ENCODE measurements at regions not wholly inside any gene's neighbourhood (a gene's known extent, or its start where the extent isn't known, plus 50 kb on each side); places are given as distances from the start of the nearest gene placed in this dataset.

- Histone ChIP-seq H3K9ac (ENCODE audit: low read depth, low read length) (no peak overlapping the region), H3K27me3 (ENCODE audit: control insufficient read depth, insufficient read depth, low read length) (no peaks in the 10 kb centered on the region), H3K9me3 (ENCODE audit: control insufficient read depth, insufficient read depth, low read length) (no peaks in the 10 kb centered on the region), H3K36me3 (ENCODE audit: control insufficient read depth, insufficient read depth, low read length) (no peaks in the 10 kb centered on the region), H3K4me1 (ENCODE audit: control insufficient read depth, insufficient read depth, low read length) (no peaks in the 10 kb centered on the region), H3K4me3 (ENCODE audit: low read depth, low read length) (no peak overlapping the region)
Measured at GRCh38 chr12:24172773-24173066, 223.2 kb upstream of the SOX5 start.

GRCh38 chr12:24172031-24172772, 222.7 kb upstream of the SOX5 start:
- no peaks in the 10 kb centered on the region for H3K27me3 ChIP-seq (ENCODE audit: control insufficient read depth, insufficient read depth, low read length)
- no peak overlapping the region for H3K9ac ChIP-seq (ENCODE audit: low read depth, low read length)
- H3K9me3 ChIP-seq (ENCODE audit: control insufficient read depth, insufficient read depth, low read length): no peaks in the 10 kb centered on the region
- H3K4me3 ChIP-seq (ENCODE audit: low read depth, low read length): no peak overlapping the region
- H3K4me1 ChIP-seq (ENCODE audit: control insufficient read depth, insufficient read depth, low read length): no peaks in the 10 kb centered on the region
- H3K36me3 ChIP-seq (ENCODE audit: control insufficient read depth, insufficient read depth, low read length): no peaks in the 10 kb centered on the region

DNA sequence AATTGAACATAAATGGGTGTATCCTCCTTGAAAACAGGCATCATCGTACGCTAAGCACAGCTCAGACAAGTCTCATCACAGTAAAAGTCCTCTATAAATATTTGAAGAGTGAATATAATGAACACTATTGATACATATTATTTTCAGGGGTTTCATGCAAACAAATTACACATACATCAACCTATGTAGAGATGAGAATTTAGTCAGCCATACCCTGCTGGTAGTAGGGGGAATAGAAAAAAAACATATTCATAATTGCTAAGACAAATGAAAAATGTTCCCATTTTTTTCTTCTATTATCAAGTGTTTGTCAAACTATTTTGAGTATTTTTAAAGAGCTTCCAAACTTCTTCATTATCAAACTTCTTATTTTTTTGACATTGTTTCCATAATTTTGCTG, 205.6 kb upstream of the SOX5 start:
- no peak overlapping the region for H3K4me3 ChIP-seq (ENCODE audit: low read depth, low read length)
- no peaks in the 10 kb centered on the region for H3K27me3 ChIP-seq (ENCODE audit: control insufficient read depth, insufficient read depth, low read length)
- H3K36me3 ChIP-seq (ENCODE audit: control insufficient read depth, insufficient read depth, low read length): no peaks in the 10 kb centered on the region
- no peaks in the 10 kb centered on the region for H3K9me3 ChIP-seq (ENCODE audit: control insufficient read depth, insufficient read depth, low read length)
- H3K9ac ChIP-seq (ENCODE audit: low read depth, low read length): no peak overlapping the region
- H3K4me1 ChIP-seq (ENCODE audit: control insufficient read depth, insufficient read depth, low read length): no peaks in the 10 kb centered on the region

DNA sequence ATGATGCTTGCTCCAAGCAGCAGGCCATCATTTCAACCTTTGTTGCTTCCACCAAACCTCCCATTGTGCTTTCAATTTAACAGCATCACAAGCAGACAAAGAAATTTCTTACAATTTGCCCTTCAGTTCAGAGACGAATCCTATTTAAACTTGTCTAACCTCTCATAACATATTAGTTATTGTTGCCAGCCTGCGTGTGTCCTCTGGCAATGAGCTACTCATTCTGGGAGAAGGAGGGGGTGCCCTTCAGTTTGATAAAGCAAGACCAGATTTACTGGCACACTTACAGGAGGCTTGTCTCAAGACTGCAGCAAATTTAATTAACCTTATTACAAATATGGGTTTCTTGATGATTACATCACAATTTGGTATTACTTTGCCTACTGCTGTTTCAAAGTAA, 203.6 kb upstream of the SOX5 start:
- Histone ChIP-seq H3K9ac (ENCODE audit: low read depth, low read length) (no peak overlapping the region), H3K27me3 (ENCODE audit: control insufficient read depth, insufficient read depth, low read length) (no peaks in the 10 kb centered on the region), H3K9me3 (ENCODE audit: control insufficient read depth, insufficient read depth, low read length) (no peaks in the 10 kb centered on the region), H3K4me3 (ENCODE audit: low read depth, low read length) (no peak overlapping the region), H3K4me1 (ENCODE audit: control insufficient read depth, insufficient read depth, low read length) (no peaks in the 10 kb centered on the region), H3K36me3 (ENCODE audit: control insufficient read depth, insufficient read depth, low read length) (no peaks in the 10 kb centered on the region)

- no peaks in the 10 kb centered on the region for H3K36me3 ChIP-seq (ENCODE audit: control insufficient read depth, insufficient read depth, low read length)
- no peaks in the 10 kb centered on the region for H3K9me3 ChIP-seq (ENCODE audit: control insufficient read depth, insufficient read depth, low read length)
- no peak overlapping the region for H3K4me3 ChIP-seq (ENCODE audit: low read depth, low read length)
- no peak overlapping the region for H3K9ac ChIP-seq (ENCODE audit: low read depth, low read length)
- no peaks in the 10 kb centered on the region for H3K27me3 ChIP-seq (ENCODE audit: control insufficient read depth, insufficient read depth, low read length)
- H3K4me1 ChIP-seq (ENCODE audit: control insufficient read depth, insufficient read depth, low read length): no peaks in the 10 kb centered on the region
Measured at GRCh38 chr12:24152270-24152669, 202.8 kb upstream of the SOX5 start.

- Histone ChIP-seq H3K27me3 (ENCODE audit: control insufficient read depth, insufficient read depth, low read length) (no peaks in the 10 kb centered on the region), H3K9ac (ENCODE audit: low read depth, low read length) (no peak overlapping the region)
Measured at GRCh38 chr12:24143928-24144327, 194.5 kb upstream of the SOX5 start.

GRCh38 chr12:24139035-24139434, 189.6 kb upstream of the SOX5 start:
- Histone ChIP-seq H3K9ac (ENCODE audit: low read depth, low read length) (no peak overlapping the region), H3K36me3 (ENCODE audit: control insufficient read depth, insufficient read depth, low read length) (no peaks in the 10 kb centered on the region), H3K9me3 (ENCODE audit: control insufficient read depth, insufficient read depth, low read length) (no peaks in the 10 kb centered on the region), H3K27me3 (ENCODE audit: control insufficient read depth, insufficient read depth, low read length) (peaks cover 5% of the 10 kb centered on the region), H3K4me3 (ENCODE audit: low read depth, low read length) (no peak overlapping the region), H3K4me1 (ENCODE audit: control insufficient read depth, insufficient read depth, low read length) (no peaks in the 10 kb centered on the region)

More at GRCh38 chr12:24143928-24144327, 194.5 kb upstream of the SOX5 start:
- Histone ChIP-seq H3K4me1 (ENCODE audit: control insufficient read depth, insufficient read depth, low read length) (no peaks in the 10 kb centered on the region), H3K9me3 (ENCODE audit: control insufficient read depth, insufficient read depth, low read length) (no peaks in the 10 kb centered on the region), H3K36me3 (ENCODE audit: control insufficient read depth, insufficient read depth, low read length) (no peaks in the 10 kb centered on the region), H3K4me3 (ENCODE audit: low read depth, low read length) (no peak overlapping the region)

- Histone ChIP-seq H3K9me3 (ENCODE audit: control insufficient read depth, insufficient read depth, low read length) (no peaks in the 10 kb centered on the region), H3K36me3 (ENCODE audit: control insufficient read depth, insufficient read depth, low read length) (no peaks in the 10 kb centered on the region), H3K27me3 (ENCODE audit: control insufficient read depth, insufficient read depth, low read length) (peaks cover 6% of the 10 kb centered on the region), H3K4me1 (ENCODE audit: control insufficient read depth, insufficient read depth, low read length) (peaks cover 2% of the 10 kb centered on the region), H3K4me3 (ENCODE audit: low read depth, low read length) (no peak overlapping the region), H3K9ac (ENCODE audit: low read depth, low read length) (no peak overlapping the region)
Measured at GRCh38 chr12:24138041-24138440, 188.6 kb upstream of the SOX5 start.

DNA sequence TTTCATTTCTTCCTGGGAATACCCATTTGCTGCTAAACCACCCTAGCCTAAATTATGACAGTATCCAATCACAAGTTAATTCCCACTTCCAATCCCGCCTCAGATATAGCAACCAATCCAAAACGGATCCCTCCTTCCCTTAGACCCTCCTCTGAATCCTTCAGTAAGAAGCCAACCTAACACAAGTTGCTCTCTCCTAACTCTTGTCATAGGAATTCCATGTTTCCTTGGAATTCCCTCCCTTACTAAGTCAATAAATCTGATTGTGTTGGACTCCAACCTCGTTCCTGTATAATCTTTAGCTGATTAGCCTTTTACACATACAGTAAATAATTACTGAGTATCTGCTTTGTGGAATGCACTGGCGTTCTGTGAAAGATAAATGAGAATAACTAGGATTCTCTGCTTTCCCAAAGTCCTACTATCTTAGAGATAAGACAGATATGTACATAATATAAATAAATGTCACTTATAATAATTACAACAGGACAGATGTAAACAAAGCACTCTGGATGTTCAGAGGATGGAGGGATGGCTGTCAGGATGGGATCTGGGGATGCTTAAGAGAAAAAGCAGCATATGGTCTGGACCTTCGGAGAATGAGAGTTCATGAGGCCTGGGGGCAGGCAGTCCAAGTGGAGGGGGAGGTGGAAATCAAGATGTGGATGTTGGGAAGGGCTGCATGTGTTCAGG, 185.8 kb upstream of the SOX5 start:
- Histone ChIP-seq H3K36me3 (ENCODE audit: control insufficient read depth, insufficient read depth, low read length) (no peaks in the 10 kb centered on the region), H3K4me1 (ENCODE audit: control insufficient read depth, insufficient read depth, low read length) (peaks cover 2% of the 10 kb centered on the region), H3K4me3 (ENCODE audit: low read depth, low read length) (no peak overlapping the region), H3K27me3 (ENCODE audit: control insufficient read depth, insufficient read depth, low read length) (peaks cover 18% of the 10 kb centered on the region), H3K9ac (ENCODE audit: low read depth, low read length) (no peak overlapping the region), H3K9me3 (ENCODE audit: control insufficient read depth, insufficient read depth, low read length) (no peaks in the 10 kb centered on the region)

GRCh38 chr12:24134092-24134491, 184.6 kb upstream of the SOX5 start:
- peaks cover 2% of the 10 kb centered on the region for H3K4me1 ChIP-seq (ENCODE audit: control insufficient read depth, insufficient read depth, low read length)
- H3K9me3 ChIP-seq (ENCODE audit: control insufficient read depth, insufficient read depth, low read length): no peaks in the 10 kb centered on the region
- peaks cover 18% of the 10 kb centered on the region for H3K27me3 ChIP-seq (ENCODE audit: control insufficient read depth, insufficient read depth, low read length)
- H3K9ac ChIP-seq (ENCODE audit: low read depth, low read length): no peak overlapping the region
- H3K36me3 ChIP-seq (ENCODE audit: control insufficient read depth, insufficient read depth, low read length): no peaks in the 10 kb centered on the region
- no peak overlapping the region for H3K4me3 ChIP-seq (ENCODE audit: low read depth, low read length)

- no peaks in the 10 kb centered on the region for H3K36me3 ChIP-seq (ENCODE audit: control insufficient read depth, insufficient read depth, low read length)
- H3K4me3 ChIP-seq (ENCODE audit: low read depth, low read length): no peak overlapping the region
- H3K9me3 ChIP-seq (ENCODE audit: control insufficient read depth, insufficient read depth, low read length): no peaks in the 10 kb centered on the region
- H3K27me3 ChIP-seq (ENCODE audit: control insufficient read depth, insufficient read depth, low read length): peaks cover 18% of the 10 kb centered on the region
- no peak overlapping the region for H3K9ac ChIP-seq (ENCODE audit: low read depth, low read length)
- peaks cover 2% of the 10 kb centered on the region for H3K4me1 ChIP-seq (ENCODE audit: control insufficient read depth, insufficient read depth, low read length)
Measured at GRCh38 chr12:24133384-24133783, 183.9 kb upstream of the SOX5 start.

- Histone ChIP-seq H3K9ac (ENCODE audit: low read depth, low read length) (no peak overlapping the region), H3K4me3 (ENCODE audit: low read depth, low read length) (no peak overlapping the region)
Measured at GRCh38 chr12:24127919-24128721, 178.7 kb upstream of the SOX5 start.

More at GRCh38 chr12:24127919-24128721, 178.7 kb upstream of the SOX5 start:
- Histone ChIP-seq H3K9me3 (ENCODE audit: control insufficient read depth, insufficient read depth, low read length) (no peaks in the 10 kb centered on the region), H3K27me3 (ENCODE audit: control insufficient read depth, insufficient read depth, low read length) (peaks cover 12% of the 10 kb centered on the region), H3K36me3 (ENCODE audit: control insufficient read depth, insufficient read depth, low read length) (no peaks in the 10 kb centered on the region), H3K4me1 (ENCODE audit: control insufficient read depth, insufficient read depth, low read length) (no peaks in the 10 kb centered on the region)
